ENCODE measurements at regions not wholly inside any gene's neighbourhood (a gene's known extent, or its start where the extent isn't known, plus 50 kb on each side); places are given as distances from the start of the nearest gene placed in this dataset.
"Not testable (repeated sequence)": the region's sequence is repeated elsewhere in the genome, so short reads cannot be mapped to it uniquely, and the experiment has no call there.

DNA sequence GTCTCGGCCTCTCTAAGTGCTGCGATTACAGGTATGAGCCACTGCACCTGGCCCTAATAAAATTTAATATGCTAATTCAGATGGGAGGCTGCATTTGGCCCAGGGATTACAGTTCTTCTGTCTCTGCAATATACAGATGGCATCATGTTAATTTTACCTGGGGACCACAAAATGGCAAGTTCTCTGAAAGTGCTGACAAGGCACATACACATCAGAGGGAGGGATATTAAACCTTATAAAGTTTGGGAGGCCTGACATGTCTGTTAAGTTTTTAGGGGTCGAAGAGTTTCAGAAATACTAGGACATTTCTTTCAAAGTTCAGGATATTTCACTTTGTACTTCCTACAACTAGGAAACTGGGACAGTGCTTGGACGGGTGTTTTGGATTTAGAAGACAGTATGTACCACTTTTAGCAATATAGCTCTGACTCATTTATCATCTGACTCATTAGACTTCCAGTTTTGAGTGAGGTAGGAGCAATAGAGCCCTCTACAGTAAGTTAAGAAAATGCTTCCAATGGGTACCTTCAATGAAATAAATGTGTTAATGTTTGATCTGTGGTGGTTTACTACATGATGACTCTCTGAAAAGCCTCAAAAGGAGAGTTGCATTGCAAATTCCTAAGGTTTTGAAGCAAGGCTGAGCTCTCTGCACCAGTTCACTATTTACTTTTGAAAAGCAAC, 981.0 kb upstream of the HS3ST1 start:
- no peak for DNase-seq (ENCODE audit: extremely low read depth, low read depth)

DNA sequence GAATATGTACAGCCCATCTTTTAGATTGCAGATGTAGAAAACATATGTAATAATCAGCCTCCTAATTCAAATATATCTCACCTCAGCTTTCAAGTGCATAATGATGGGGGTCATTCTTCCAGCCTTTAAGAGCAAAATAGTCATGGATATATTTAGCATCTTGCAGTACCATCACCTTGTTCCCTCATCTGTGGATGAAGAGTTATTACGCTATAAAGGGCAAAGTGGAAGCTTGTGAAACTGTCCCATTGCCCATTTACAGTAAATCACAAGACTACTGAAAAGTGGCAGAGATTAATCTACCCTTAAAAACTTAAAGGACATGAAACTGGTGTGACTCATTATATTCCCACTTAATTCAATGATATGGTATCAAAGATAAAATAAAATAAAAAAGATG, 979.7 kb upstream of the HS3ST1 start:
- no peak for DNase-seq (ENCODE audit: extremely low read depth, low read depth)

DNA sequence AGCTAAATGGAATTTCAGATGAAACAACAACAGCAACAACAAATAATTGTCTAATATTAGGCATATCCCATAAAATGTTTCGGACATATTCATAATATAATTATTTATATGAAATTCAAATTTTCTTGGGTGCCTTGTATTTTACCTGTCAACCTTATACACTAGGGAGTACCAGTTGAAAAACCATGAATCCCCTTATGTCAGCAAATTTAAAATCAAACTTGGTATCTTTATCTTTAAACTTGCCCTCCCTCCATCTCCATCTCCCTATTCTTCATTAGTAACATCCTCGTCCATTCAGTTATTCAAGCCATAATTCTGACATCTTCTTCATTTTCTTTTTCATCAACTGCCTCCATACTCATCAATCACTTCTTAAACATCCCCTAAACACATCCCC, 974.5 kb upstream of the HS3ST1 start:
- DNase-seq (ENCODE audit: extremely low read depth, low read depth), result no peak

DNA sequence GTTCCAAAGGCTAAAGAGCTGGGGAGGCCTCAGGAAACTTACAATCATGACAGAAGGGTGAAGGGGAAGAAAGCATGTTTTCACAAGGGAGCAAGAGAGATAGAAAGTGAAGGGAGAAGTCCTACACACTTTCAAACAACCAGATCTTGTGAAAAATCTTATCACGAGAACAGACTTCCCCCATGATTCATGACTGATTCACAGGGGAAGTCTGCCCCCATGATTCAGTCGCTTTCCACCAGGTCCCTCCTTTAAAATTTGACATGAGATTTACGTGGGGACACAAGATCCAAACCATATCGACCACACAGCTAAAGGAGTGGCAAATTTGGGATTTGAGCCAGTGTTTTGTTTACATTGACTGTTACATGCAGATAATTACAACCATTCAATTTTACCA, 971.1 kb upstream of the HS3ST1 start:
- DNase-seq (ENCODE audit: extremely low read depth, low read depth), result no peak

DNA sequence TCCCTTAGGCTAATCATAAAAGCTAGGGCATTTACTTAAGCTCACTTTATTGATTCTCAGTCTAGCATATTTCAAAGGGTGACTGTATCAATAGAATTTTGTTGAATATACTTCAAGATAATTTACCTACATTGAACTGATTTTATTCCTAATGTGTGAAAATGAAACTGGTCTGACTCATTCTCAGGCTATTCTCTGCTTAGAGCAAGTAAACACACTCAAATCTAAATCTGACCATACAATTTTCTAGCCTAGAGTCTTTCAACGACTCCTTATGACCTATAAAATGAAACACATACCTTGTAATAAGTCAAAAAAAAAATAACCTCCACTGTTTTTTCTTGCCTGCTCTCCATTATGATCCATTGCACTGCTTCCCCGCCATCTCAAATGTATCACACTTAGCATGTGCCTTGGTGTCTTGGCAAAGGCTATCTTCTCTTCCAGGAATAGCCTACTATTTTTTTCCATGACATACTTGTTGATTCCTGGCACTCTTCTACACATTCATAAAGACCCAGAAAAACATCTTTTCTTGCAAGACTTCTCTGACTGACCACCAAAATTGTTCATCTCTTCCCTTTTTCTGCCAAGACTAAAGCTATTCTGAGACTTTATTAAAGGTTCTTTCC, 965.1 kb upstream of the HS3ST1 start:
- no peak for DNase-seq (ENCODE audit: extremely low read depth, low read depth)

DNA sequence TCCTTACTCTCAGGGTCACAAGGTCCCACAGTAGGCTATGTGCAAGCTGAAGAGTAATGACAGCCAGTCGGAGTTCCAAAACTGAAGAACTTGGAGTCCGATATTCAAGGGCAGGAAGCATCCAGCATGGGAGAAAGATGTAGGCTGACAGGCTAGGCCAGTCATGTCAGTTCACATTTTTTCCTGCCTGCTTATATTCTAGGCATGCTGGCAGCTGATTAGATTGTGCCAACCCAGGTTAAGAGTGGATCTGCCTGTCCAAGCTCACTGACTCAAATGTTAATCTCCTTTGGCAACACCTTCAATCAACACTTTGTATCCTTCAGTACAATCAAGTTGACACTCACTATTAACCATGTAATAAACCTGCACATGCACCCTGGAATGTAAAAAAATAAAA, 960.9 kb upstream of the HS3ST1 start:
- no peak for DNase-seq (ENCODE audit: extremely low read depth, low read depth)

DNA sequence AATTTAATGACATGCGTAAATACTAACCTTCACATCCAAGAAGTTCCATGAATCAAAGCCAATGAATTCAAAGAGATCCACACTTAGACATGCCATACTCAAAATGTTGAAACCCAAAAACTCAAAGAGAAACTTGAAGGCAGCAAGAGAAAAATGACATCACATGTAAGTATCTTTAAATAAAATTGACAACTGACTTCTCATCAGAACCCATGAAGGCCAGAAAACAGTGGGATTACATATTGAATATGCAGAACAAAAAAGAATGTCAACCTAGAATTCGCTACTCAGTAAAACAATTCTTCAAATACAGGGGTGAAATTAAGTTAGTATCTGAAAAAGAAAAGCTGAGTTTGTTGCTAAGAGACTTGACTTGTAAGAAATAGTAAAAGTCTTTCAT, 953.9 kb upstream of the HS3ST1 start:
- DNase-seq (ENCODE audit: extremely low read depth, low read depth), result no peak

DNA sequence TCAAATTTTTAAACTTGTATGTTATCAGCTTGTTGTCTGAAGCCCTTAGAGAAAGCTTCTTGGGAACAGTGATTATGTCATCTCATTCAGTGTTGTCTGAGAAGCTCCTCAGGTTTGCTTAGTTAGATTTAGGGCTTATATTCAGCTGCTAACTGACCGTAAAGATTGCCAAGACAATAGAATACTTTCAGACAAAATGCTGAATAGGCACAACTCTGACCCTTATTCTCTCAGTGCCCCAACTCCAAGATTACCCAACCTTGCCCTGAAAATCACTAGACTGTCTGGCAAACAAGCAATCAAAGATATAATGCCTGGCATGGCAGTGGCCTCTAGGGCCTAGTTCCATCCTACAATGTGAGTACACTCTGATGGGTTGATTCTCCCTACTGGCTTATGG, 950.5 kb upstream of the HS3ST1 start:
- DNase-seq (ENCODE audit: extremely low read depth, low read depth), result no peak

DNA sequence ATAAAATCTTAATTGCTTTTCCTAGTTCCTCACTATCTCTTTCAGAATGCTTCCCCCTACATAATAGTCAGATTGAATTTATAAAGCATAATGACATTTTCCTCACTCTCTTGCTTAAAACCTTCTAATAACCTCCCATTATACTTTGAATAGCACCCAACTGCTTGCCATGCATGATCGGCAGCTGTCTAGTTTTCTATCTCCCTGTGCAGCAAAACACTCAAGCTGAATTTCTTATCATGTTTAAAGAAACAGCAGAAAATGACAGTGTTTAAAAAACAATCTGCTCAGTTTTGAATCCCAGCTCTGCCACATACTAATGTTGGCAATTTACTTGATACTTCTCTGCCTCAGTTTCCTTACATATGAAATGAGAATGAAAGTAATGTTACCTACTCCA, 947.1 kb upstream of the HS3ST1 start:
- DNase-seq (ENCODE audit: extremely low read depth, low read depth), result no peak

DNA sequence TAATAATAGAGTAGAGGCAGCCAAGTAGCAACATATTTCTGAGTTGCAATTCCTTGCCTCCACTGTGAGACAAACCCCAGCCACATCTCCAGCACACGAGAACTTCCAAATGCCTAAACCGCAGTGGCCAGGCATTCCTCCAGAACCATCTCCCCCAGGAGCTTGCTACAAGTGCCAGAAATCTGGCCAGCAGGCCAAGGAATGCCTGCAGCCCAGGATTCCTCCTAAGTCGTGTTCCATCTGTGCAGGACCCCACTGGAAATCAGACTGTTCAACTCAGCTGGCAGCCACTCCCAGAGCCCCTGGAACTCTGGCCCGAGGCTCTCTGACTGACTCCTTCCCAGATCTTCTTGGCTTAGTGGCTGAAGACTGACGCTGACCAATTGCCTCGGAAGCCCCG, 937.2 kb upstream of the HS3ST1 start:
- DNase-seq (ENCODE audit: extremely low read depth, low read depth), result not testable (repeated sequence)

DNA sequence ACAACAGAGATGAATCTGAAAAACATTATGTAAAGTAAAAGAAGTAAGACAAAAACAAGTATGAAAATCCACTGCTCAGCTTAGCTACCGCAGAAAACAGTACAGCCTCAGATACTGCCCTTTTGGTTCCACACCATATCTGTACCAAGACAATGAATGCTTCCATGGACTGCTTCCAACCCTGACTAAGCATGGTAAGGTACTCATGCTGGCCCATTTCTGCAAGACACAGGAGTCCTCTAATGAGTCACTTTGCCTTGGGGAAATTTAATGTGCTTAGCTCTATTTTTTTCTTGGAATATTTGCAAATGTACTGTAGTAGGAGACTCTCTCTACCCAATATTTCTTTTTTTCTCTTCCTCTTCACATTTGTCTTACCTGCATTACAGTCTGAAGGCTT, 931.7 kb upstream of the HS3ST1 start:
- DNase-seq (ENCODE audit: extremely low read depth, low read depth), result no peak

DNA sequence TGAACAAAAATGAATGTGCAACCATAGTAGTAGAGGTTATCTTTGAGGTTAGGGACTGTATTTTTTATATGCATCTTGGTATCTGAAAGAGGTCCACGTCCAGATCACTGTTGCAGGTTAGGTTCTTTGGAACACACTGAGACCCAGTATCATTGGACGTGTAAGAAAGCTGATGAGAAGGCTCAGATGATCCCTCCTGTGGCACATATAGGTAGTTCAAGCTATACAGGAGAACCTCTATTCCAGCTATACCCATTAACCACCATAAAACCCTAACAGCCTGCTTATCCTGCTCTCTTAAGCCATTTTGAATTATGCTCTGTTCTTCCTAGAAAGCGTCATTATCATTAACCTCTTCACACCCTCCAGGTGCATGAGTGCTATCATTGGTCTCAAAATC, 930.7 kb upstream of the HS3ST1 start:
- DNase-seq (ENCODE audit: extremely low read depth, low read depth), result no peak

DNA sequence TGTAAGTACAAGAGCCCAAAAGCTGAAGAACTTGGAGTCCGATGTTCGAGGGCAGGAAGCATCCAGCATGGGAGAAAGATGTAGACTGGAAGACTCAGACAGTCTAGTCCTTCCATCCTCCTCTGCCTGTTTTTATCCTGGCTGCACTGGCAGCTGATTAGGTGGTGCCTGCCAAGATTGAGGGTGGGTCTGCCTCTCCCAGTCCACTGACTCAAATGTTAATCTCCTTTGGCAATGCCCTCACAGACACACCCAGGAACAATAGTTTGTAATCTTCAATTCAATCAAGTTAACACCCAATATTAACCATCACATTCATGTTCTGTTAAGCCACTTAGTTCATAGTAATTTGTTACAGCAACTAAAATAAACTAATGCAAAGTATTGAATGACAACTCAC, 904.4 kb upstream of the HS3ST1 start:
- not testable (repeated sequence) for DNase-seq (ENCODE audit: extremely low read depth, low read depth)

DNA sequence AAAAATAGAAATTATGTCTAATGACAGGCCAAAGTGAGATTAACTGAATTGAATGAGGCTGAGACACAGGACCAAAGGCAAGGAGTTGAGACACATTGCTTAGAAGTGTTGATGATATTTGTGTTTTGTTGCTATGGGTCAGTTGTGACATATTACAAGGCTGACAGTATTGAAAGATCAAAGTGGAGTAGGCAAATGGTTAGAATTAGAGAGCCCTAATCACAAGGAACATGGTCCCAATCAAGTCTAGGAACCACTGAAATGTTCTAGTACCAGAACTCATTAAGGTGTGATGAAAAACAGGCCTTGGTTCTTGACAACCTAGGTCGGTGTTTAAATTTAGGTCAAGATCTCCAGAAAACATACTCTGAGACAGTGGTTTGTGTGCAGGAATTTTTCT, 896.3 kb upstream of the HS3ST1 start:
- DNase-seq (ENCODE audit: extremely low read depth, low read depth), result no peak

DNA sequence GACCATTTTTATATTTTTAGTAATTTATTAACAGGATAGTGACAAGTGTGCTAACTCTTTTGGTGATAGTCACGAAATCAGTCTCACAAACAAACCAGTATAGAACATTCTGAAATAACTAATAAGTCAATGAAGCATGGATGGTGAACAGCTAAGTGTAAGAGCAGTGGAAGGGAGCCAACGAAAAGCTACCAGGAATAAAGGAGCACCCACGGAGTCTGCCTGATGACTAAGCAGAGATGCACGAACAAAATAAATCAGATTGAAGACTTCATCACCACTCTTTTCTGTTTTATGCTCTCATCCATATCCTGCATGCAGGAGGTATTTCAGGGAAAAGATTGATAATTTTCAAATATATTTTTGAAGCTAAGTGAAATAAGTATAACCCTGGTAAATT, 891.1 kb upstream of the HS3ST1 start:
- DNase-seq (ENCODE audit: extremely low read depth, low read depth), result no peak

DNA sequence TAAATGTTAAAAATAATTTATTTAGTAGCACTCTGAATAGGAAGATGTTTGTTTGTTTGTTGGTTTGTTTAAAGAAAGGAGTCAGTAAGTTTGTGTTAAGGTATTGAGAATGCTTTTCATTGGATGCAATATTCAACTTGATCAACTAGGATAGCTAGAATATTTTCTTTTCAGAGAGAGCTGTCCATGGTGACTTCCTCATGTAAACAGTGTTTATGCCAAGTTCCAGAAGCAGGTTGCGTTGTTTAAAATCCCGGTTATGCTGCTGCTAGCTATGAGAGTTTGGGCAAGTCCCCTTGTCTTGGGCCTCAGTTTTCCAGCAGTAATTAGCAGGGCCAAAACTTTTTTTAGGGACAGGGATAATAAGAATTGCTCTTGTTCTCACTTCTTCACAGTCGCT, 876.2 kb upstream of the HS3ST1 start:
- DNase-seq (ENCODE audit: extremely low read depth, low read depth), result no peak

DNA sequence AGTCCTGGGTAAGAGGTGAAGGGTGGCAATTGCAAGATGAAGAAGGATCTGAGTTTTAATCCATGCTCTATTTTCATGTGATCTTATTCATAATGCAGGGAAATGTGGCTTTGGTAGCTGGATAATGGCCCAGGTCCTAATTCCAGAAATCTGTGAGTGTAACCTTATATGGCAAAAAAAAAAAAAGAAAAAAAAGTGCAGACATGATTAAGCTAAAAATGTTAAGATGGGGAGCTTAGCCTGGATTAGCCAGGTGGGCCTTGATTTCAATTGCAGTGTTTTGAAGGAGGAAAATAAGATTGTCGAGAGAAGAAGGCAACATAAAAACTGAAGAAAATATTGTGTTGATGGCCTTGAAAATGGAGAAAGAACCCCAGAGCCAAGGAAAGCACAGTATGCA, 867.7 kb upstream of the HS3ST1 start:
- DNase-seq (ENCODE audit: extremely low read depth, low read depth), result no peak

DNA sequence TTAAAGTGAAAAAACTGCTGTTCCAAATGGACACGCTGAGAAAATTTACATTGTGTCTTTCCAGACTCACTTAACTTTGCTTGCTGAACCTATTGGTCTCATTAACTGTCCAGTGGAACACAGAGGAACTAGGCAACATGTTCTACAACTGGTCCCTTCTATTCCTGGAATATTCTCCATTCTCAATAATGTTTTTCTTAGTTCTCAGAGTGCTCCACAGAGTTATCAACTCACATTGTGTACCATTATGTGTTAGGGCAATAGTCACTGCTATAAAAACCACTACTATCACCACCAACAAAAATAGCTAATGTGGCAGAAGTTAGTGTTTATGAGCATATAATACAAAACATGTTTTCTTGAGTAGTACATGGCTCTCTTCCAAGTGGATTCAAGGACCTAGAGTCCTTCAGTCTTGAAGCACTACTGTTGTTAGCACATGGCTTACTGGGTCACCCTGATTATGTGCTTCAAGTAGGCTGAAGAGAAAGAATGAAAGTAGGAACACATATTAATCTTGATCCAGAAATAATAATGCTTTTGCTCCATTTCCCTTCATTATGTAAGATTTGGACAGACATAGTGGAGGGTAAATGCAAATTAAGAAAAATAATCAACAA, 865.3 kb upstream of the HS3ST1 start:
- DNase-seq (ENCODE audit: extremely low read depth, low read depth), result no peak

DNA sequence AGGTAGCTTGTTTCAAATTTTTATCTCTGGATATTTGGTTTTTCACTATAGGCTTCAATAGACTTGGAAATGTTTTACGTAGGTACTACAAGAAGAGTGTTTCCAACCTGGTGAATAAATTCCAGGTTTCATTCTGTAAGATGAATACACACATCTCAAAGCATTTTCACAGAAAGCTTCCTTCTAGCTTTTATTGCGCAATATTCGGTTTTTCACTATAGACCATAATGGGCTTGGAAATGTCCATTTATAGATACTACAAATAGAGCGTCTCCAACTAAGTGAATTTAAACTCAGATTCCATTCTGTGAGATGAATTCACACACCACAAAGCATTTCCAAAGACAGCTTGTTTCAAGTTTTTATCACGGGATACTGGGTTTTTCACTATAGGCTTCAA, 857.7 kb upstream of the HS3ST1 start:
- DNase-seq (ENCODE audit: extremely low read depth, low read depth), result no peak

DNA sequence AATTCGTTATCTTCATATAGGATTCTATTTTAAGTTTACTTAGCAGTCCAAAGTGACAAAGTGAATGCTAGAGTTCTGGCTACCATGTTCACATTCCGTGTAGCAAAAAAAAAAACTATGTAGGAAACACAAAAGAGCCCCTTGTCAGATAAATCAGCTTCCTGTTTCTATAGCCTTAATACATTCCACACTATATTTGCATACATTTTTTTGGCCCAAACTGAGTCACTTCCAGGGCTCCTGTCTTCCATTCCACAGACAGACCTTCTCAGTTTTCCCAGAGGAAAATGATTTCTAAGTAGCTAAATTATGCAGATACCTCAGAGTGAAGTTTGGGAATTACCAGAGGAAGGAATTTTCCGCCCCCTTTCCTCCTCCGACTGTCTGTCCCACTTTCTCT, 841.9 kb upstream of the HS3ST1 start:
- DNase-seq (ENCODE audit: extremely low read depth, low read depth), result no peak

DNA sequence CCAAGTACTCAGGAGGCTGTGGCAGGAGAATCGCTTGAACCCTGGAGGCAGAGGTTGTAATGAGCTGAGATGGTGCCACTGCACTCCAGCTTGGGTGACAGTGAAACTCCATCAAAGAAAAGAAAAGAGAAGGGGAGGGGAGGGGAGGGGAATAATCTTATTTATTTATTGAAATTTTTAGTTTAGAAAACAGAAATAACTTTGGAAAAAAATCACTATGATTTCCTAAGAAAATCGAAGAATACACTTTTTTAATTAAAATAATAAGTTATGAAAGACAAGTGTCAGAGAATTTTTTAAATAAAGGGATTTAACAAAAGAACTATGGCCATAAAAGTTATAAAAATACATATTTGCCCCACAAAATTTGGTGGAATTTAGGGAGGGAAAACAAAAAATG, 836.9 kb upstream of the HS3ST1 start:
- DNase-seq (ENCODE audit: extremely low read depth, low read depth), result no peak

DNA sequence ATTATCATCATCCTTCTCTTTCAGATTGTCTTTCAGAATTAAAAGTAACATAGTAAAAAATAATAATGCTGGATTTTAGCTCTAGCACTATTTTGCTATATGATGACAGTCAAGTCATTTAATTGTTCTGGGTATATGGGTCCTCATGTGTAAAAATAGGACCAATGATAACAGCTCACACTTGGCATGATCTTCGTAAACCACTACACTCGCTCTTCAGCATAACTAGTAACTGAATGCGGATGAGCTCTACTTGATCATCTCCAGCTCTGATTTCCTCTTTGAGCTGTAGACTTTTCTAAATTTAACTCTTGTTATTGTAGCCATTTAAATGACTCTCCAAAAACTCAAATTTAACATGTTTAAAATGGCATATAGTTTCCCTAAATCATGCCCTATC, 831.8 kb upstream of the HS3ST1 start:
- DNase-seq (ENCODE audit: extremely low read depth, low read depth), result no peak

DNA sequence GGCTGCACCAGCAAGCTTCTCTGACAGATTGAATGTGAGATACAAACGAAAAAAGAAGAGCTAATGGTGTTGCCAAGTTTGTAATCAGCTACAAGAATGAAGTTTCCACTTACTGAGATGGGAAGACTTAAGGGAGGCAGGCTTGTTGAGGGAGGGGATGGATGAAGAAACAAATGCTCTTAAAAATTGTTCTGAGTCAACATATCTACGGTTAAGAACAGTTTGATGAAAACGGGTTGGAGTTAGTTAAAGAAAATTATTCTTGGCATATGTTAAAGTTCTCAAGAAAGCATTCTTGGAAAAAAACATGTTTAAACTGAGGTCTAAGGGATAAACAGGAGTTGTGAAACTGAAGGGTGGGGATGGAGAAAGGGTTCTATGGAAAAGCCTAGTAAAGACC, 816.3 kb upstream of the HS3ST1 start:
- DNase-seq (ENCODE audit: extremely low read depth, low read depth), result no peak
